ENCODE measurements at regions not wholly inside any gene's neighbourhood (a gene's known extent, or its start where the extent isn't known, plus 50 kb on each side); places are given as distances from the start of the nearest gene placed in this dataset.

- TF ChIP-seq CTCF (IDR thresholded peaks at IDR 0.05) (no peak), POLR2A (IDR thresholded peaks at IDR 0.05) (no peak)
Observed at GRCh38 chr6:135748189-135748588, 103.3 kb upstream of the PDE7B start.

All from heart left ventricle (tissue), 13 donors.